GM23248 (cell line): ENCODE measurements at regions not wholly inside any gene's neighbourhood (a gene's known extent, or its start where the extent isn't known, plus 50 kb on each side); places are given as distances from the start of the nearest gene placed in this dataset.
A peak's percentile ranks its signal among the peaks of the same experiment; 100 is the strongest.

Source experiments
- DNase-seq: peaks from one replicate; pipeline ENCODE4 v3.0.0-alpha.2; 2015
- H2AFZ ChIP-seq: fragments of 200-600 bp; sonication (generic); 2 replicates; pipeline ENCODE4 v1.6.1; 2016; ENCODE audit warnings: antibody characterized with exemption
- H3F3A ChIP-seq: fragments of 200-600 bp; sonication (generic); 2 replicates; pipeline ENCODE4 v1.6.1; 2016; ENCODE audit warnings: mild to moderate bottlenecking, antibody characterized with exemption, mixed run types; ENCODE audit not compliant: insufficient read depth
- H3K27ac ChIP-seq: fragments of 200-600 bp; sonication (generic); 2 replicates; pipeline ENCODE4 v1.5.1; 2016; ENCODE audit warnings: mild to moderate bottlenecking
- H3K27me3 ChIP-seq: fragments of 200-600 bp; sonication (generic); replicated peaks from 2 replicates; pipeline ENCODE4 v1.6.1; 2016; ENCODE audit warnings: mild to moderate bottlenecking; ENCODE audit not compliant: insufficient read depth
- H3K36me3 ChIP-seq: fragments of 200-600 bp; sonication (generic); 2 replicates; pipeline ENCODE4 v1.6.1; 2016; ENCODE audit warnings: low read depth, mild to moderate bottlenecking
- H3K4me1 ChIP-seq: fragments of 200-600 bp; sonication (generic); 2 replicates; pipeline ENCODE4 v1.6.1; 2016; ENCODE audit warnings: mild to moderate bottlenecking; ENCODE audit not compliant: insufficient read depth
- H3K4me2 ChIP-seq: fragments of 200-600 bp; sonication (generic); one replicate; pipeline ENCODE4 v1.6.1; 2016; ENCODE audit warnings: mild to moderate bottlenecking; ENCODE audit not compliant: unreplicated experiment
- H3K4me3 ChIP-seq: fragments of 200-600 bp; sonication (generic); 2 replicates; pipeline ENCODE4 v1.5.1; 2016; ENCODE audit warnings: mild to moderate bottlenecking
- H3K79me2 ChIP-seq: fragments of 200-600 bp; sonication (generic); 2 replicates; pipeline ENCODE4 v1.6.1; 2016; ENCODE audit warnings: mild to moderate bottlenecking; ENCODE audit not compliant: insufficient read depth
- H3K9ac ChIP-seq: fragments of 200-600 bp; sonication (generic); 2 replicates; pipeline ENCODE4 v1.6.1; 2016; ENCODE audit warnings: mild to moderate bottlenecking
- H3K9me2 ChIP-seq: fragments of 200-600 bp; sonication (generic); 2 replicates; pipeline ENCODE4 v1.6.1; 2016; ENCODE audit warnings: mixed run types, mild to moderate bottlenecking, moderate library complexity; ENCODE audit not compliant: insufficient read depth
- H3K9me3 ChIP-seq: fragments of 200-600 bp; sonication (generic); one replicate; pipeline ENCODE4 v1.6.1; 2017; ENCODE audit warnings: low read depth
- H4K20me1 ChIP-seq: fragments of 200-600 bp; sonication (generic); 2 replicates; pipeline ENCODE4 v1.6.0; 2016; ENCODE audit not compliant: insufficient read depth
- EZH2 ChIP-seq: fragments of 200-600 bp; sonication (generic); IDR thresholded peaks from 2 replicates; pipeline ENCODE4 v1.6.1; 2018; ENCODE audit warnings: antibody characterized with exemption, mild to moderate bottlenecking; ENCODE audit not compliant: insufficient read depth, poor library complexity, severe bottlenecking
- EZH2phosphoT487 ChIP-seq: fragments of 200-600 bp; sonication (generic); IDR thresholded peaks from 2 replicates; pipeline ENCODE4 v1.6.1; 2018; ENCODE audit warnings: antibody characterized with exemption, moderate library complexity, mild to moderate bottlenecking, low read depth; ENCODE audit not compliant: insufficient read depth
- WGBS, 2 experiments: methylation state at CpG; one replicate each; pipeline ENCODE4 v1.1.6; 2015 to 2017; ENCODE audit warnings: low lambda C conversion rate in 2 of 2, low coverage in 1 of 2; ENCODE audit errors: missing lambda C conversion rate in 2 of 2; 5-methylcytosine and 5-hydroxymethylcytosine counted together
- in situ Hi-C: fragments of 300-500 bp; cut with MboI; formaldehyde crosslinking; loops from 2 replicates; pipeline ENCODE4 v1.15.0; 2020

DNA sequence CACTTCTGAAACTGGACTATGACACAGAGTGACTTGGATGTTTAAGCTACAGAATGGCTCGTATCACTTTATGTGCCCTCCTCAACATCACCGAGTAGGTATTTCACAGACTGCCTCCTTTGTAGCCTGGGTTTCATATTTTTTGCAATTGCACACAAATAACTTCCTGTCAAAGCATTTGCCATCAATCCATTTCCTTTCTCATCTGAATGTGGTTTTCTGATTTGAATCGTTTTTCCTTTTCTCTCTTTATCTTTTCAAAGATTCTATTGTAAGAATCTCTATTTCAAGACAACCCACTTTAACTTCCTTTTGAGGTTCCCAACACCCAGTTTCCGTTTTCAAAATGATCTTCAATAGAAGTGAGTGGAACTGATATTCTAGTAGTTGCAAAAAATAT, 563.8 kb upstream of the ARRDC3 start:
- H3F3A ChIP-seq = no peaks in the 10 kb centered on the region
- H4K20me1 ChIP-seq = no peaks in the 10 kb centered on the region
- 30 to 38% methylated on average over 4 of the region's 4 CpGs for WGBS, 2 experiments

DNA sequence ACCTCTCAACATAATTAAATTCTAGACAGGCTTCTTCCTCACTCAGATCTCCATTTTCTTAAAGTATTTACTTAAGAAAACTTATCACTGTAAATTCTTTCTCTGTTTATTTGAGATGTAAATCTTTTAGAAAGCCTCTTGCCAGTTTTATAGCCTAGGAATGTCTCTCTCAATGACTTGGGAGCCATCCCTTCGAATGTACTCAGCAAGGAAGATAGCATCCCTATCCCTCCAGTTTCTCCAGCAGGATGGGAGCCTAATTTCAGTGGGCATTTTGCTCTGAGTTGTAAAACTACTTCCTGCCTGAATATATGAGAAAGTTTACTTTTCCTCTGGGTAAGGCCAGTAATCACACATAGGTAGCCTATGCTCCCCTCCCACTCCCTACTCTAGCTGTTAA, 558.5 kb upstream of the ARRDC3 start:
- no peak overlapping the region for H3K4me2 ChIP-seq
- H3K79me2 ChIP-seq = no peaks in the 10 kb centered on the region
- DNase-seq = no peak
- in situ Hi-C loops = no loop called here
- H3K9me2 ChIP-seq = no peaks in the 10 kb centered on the region
- no peaks in the 10 kb centered on the region for H3K4me1 ChIP-seq
- no peak overlapping the region for H3K9ac ChIP-seq
- H4K20me1 ChIP-seq = no peaks in the 10 kb centered on the region
- H3K4me3 ChIP-seq = no peak overlapping the region
- 34 to 44% methylated on average over 1 of the region's 1 CpG for WGBS, 2 experiments
- peaks cover 14% of the 10 kb centered on the region for H3K27me3 ChIP-seq
- no peaks in the 10 kb centered on the region for H3K36me3 ChIP-seq
- no peaks in the 10 kb centered on the region for H3K9me3 ChIP-seq
- no peak overlapping the region for H2AFZ ChIP-seq
- no peak overlapping the region for H3K27ac ChIP-seq
- H3F3A ChIP-seq = no peaks in the 10 kb centered on the region
- TF ChIP-seq EZH2 (no peak), EZH2phosphoT487 (no peak)

More for the DNA sequence above, 563.8 kb upstream of the ARRDC3 start:
- Histone ChIP-seq H3K79me2 (no peaks in the 10 kb centered on the region), H2AFZ (no peak overlapping the region), H3K4me3 (no peak overlapping the region), H3K9ac (no peak overlapping the region), H3K9me3 (no peaks in the 10 kb centered on the region), H3K27ac (no peak overlapping the region), H3K9me2 (no peaks in the 10 kb centered on the region), H3K4me2 (no peak overlapping the region), H3K36me3 (no peaks in the 10 kb centered on the region), H3K27me3 (peaks cover 41% of the 10 kb centered on the region), H3K4me1 (no peaks in the 10 kb centered on the region)
- in situ Hi-C loops = no loop called here
- DNase-seq = no peak
- TF ChIP-seq EZH2 (no peak), EZH2phosphoT487 (no peak)

DNA sequence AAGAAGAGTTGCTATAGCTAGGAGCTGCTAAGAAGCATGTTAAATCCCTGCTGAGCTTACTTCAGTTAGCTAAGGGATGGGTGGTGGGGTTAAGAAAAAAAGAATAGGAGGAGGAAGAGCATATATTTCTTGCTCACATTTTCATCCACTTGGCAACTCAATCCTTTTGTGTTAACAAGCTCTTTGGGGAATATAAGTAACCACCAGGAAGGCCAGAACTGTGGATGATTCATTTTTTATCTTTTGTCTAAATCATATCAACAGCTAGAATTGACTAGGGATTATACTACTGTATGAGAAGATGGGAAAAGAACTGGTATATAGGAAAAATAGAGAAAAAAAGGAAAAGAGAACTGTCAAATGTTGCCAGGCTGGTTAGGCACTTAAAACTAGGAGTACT, 555.3 kb upstream of the ARRDC3 start:
- H3K79me2 ChIP-seq = no peaks in the 10 kb centered on the region
- no peaks in the 10 kb centered on the region for H3K36me3 ChIP-seq
- no peak overlapping the region for H3K27ac ChIP-seq
- no peak overlapping the region for H2AFZ ChIP-seq
- H3K9me3 ChIP-seq = no peaks in the 10 kb centered on the region
- in situ Hi-C loops = no loop called here
- H3F3A ChIP-seq = no peaks in the 10 kb centered on the region
- H3K27me3 ChIP-seq = 0 out of 2 replicates have a peak, but pooled peaks cover under 1% of the 10 kb centered on the region
- H3K9me2 ChIP-seq = no peaks in the 10 kb centered on the region
- H3K4me1 ChIP-seq = no peaks in the 10 kb centered on the region
- H3K9ac ChIP-seq = no peak overlapping the region
- no peak for TF ChIP-seq EZH2phosphoT487
- TF ChIP-seq EZH2 = no peak
- H3K4me3 ChIP-seq = no peak overlapping the region
- DNase-seq = peak; percentile 34
- no peaks in the 10 kb centered on the region for H4K20me1 ChIP-seq
- H3K4me2 ChIP-seq = no peak overlapping the region

DNA sequence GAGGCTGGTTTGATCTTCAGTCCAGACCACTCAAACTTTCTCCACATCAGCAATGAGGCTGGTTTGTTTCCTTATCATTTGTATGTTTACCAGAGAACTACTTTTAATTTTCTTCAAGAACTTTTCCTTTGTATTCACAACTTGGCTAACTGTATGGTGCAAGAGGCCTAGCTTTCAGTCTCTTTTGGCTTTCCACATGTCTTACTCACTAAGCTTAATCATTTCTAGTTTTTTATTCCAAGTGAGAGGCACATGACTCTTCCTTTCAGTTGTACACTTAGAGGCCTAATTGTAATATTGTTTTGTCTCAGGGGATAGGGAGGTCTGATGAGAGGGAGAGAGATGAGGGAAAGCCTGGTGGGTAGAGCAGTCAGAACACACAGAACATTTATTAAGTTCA, 554.0 kb upstream of the ARRDC3 start:
- Histone ChIP-seq H3K9me3 (no peaks in the 10 kb centered on the region), H3K27ac (no peak overlapping the region), H3K9me2 (no peaks in the 10 kb centered on the region), H3K79me2 (no peaks in the 10 kb centered on the region), H3K4me3 (no peak overlapping the region), H2AFZ (no peak overlapping the region), H3K9ac (no peak overlapping the region), H3F3A (no peaks in the 10 kb centered on the region), H3K36me3 (no peaks in the 10 kb centered on the region), H3K4me2 (no peak overlapping the region), H4K20me1 (no peaks in the 10 kb centered on the region), H3K27me3 (no peaks in the 10 kb centered on the region), H3K4me1 (no peaks in the 10 kb centered on the region)
- in situ Hi-C loops = no loop called here
- DNase-seq = peak; percentile 57
- no peak for TF ChIP-seq EZH2
- no peak for TF ChIP-seq EZH2phosphoT487

DNA sequence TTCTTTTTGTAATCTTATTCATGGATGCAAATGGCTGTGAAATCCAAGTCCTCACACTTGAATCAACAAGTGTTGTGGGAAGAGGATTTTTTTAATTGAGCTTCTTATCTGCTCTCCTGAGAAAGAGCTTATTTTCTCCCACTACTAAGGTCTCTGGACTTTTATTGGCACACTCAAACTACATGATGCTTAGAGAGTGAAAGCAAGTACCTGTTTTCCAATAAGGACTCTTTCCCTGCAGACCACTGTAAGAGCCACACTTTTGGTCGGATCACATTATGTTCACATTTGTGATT, 546.4 kb upstream of the ARRDC3 start:
- in situ Hi-C loops = no loop called here
- H3K9me2 ChIP-seq = no peaks in the 10 kb centered on the region
- no peaks in the 10 kb centered on the region for H4K20me1 ChIP-seq
- no peak overlapping the region for H3K9ac ChIP-seq
- no peaks in the 10 kb centered on the region for H3K9me3 ChIP-seq
- H3K4me2 ChIP-seq = no peak overlapping the region
- WGBS, 2 experiments = 76 to 89% methylated on average over 1 of the region's 1 CpG
- TF ChIP-seq EZH2 (no peak), EZH2phosphoT487 (no peak)
- H2AFZ ChIP-seq = no peak overlapping the region
- peaks cover 8% of the 10 kb centered on the region for H3K4me1 ChIP-seq
- no peaks in the 10 kb centered on the region for H3F3A ChIP-seq
- no peaks in the 10 kb centered on the region for H3K27me3 ChIP-seq
- no peaks in the 10 kb centered on the region for H3K36me3 ChIP-seq
- no peak overlapping the region for H3K27ac ChIP-seq
- no peaks in the 10 kb centered on the region for H3K79me2 ChIP-seq
- H3K4me3 ChIP-seq = no peak overlapping the region
- no peak for DNase-seq
